ENCODE measurements at regions not wholly inside any gene's neighbourhood (a gene's known extent, or its start where the extent isn't known, plus 50 kb on each side); places are given as distances from the start of the nearest gene placed in this dataset.

DNA sequence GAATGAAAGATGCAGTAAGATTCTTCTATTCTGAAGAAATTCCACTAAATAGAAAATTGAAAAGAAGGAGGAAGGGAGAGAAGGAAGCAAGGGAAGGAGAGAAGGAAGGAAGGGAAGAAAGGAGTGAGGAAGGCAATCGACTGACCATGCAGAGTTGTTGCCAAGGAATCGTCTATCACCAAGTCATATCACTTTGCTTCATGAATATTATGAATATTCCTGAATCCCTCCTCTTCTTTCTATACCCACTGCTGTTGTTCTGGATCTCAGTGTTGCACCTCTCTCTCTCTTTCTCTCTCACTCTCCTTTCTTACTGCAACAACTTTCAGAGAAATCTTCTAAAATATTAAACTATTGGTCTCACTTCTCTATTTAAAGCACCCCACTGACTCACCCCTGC is 222.4 kb downstream of the IPO8 start (continued):
- TF ChIP-seq, protein P1, sequence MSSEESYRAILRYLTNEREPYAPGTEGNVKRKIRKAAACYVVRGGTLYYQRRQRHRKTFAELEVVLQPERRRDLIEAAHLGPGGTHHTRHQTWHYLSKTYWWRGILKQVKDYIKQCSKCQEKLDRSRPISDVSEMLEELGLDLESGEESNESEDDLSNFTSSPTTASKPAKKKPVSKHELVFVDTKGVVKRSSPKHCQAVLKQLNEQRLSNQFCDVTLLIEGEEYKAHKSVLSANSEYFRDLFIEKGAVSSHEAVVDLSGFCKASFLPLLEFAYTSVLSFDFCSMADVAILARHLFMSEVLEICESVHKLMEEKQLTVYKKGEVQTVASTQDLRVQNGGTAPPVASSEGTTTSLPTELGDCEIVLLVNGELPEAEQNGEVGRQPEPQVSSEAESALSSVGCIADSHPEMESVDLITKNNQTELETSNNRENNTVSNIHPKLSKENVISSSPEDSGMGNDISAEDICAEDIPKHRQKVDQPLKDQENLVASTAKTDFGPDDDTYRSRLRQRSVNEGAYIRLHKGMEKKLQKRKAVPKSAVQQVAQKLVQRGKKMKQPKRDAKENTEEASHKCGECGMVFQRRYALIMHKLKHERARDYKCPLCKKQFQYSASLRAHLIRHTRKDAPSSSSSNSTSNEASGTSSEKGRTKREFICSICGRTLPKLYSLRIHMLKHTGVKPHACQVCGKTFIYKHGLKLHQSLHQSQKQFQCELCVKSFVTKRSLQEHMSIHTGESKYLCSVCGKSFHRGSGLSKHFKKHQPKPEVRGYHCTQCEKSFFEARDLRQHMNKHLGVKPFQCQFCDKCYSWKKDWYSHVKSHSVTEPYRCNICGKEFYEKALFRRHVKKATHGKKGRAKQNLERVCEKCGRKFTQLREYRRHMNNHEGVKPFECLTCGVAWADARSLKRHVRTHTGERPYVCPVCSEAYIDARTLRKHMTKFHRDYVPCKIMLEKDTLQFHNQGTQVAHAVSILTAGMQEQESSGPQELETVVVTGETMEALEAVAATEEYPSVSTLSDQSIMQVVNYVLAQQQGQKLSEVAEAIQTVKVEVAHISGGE (tag by site-specific recombination; conservative IDR thresholded peaks at IDR 0.05; ENCODE audit: low read depth), result no peak
- TF ChIP-seq ZNF324 (tag by site-specific recombination; IDR thresholded peaks at IDR 0.05), result no peak
- TF ChIP-seq ZNF155 (tag by site-specific recombination; IDR thresholded peaks at IDR 0.05), result no peak
- TF ChIP-seq, protein P2, sequence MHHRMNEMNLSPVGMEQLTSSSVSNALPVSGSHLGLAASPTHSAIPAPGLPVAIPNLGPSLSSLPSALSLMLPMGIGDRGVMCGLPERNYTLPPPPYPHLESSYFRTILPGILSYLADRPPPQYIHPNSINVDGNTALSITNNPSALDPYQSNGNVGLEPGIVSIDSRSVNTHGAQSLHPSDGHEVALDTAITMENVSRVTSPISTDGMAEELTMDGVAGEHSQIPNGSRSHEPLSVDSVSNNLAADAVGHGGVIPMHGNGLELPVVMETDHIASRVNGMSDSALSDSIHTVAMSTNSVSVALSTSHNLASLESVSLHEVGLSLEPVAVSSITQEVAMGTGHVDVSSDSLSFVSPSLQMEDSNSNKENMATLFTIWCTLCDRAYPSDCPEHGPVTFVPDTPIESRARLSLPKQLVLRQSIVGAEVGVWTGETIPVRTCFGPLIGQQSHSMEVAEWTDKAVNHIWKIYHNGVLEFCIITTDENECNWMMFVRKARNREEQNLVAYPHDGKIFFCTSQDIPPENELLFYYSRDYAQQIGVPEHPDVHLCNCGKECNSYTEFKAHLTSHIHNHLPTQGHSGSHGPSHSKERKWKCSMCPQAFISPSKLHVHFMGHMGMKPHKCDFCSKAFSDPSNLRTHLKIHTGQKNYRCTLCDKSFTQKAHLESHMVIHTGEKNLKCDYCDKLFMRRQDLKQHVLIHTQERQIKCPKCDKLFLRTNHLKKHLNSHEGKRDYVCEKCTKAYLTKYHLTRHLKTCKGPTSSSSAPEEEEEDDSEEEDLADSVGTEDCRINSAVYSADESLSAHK (tag by site-specific recombination; IDR thresholded peaks at IDR 0.05), result no peak
- TF ChIP-seq ZNF677 (tag by site-specific recombination; IDR thresholded peaks at IDR 0.05), result no peak

DNA sequence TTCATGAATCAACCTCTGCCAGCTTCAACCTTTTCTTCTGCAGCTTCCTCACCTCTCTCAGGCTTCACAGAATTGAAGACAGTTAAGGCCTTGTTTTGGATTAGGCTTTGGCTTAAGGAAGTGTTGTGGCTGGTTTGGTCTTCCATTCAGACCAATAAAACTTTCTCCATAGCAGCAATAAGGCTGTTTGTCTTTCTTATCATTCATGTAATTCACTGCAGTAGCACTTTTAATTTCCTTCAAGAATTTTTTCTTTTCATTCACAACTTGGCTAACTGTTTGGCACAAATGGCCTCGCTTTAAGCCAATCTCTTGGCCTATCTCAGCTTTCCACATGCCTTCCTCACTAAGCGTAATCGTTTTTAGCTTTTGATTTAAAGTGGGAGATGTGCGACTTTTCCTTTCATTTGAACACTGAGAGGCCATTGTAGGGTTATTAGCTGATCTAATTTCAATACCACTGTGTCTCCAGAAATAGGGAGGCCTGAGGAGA is 229.5 kb downstream of the IPO8 start:
- ChIA-PET POLR2A (no interaction called here), CTCF (interaction anchor here (0.6 kb wide), 1 partner anchor 341 kb away, joined by 3 read pairs; no protein-coding TSS in a partner anchor)
- H3K27ac ChIP-seq (ENCODE audit: extremely low read depth, low read depth, low read length), result no peak overlapping the region
- no peak overlapping the region for H3K4me3 ChIP-seq (ENCODE audit: low read depth, low read length)
- H3K4me1 ChIP-seq (ENCODE audit: control insufficient read depth, insufficient read depth, low read length), result no peaks in the 10 kb centered on the region
- no peak for TF ChIP-seq ZNF324 (tag by site-specific recombination; IDR thresholded peaks at IDR 0.05)
- no peak for TF ChIP-seq ZNF660 (tag by site-specific recombination; IDR thresholded peaks at IDR 0.05)
- TF ChIP-seq ZNF416 (tag by site-specific recombination; IDR thresholded peaks at IDR 0.05), result no peak
- no peak for TF ChIP-seq ZNF404 (tag by site-specific recombination; IDR thresholded peaks at IDR 0.05)
- TF ChIP-seq ZNF157 (tag by site-specific recombination; IDR thresholded peaks at IDR 0.05), result no peak
- TF ChIP-seq, protein P3, sequence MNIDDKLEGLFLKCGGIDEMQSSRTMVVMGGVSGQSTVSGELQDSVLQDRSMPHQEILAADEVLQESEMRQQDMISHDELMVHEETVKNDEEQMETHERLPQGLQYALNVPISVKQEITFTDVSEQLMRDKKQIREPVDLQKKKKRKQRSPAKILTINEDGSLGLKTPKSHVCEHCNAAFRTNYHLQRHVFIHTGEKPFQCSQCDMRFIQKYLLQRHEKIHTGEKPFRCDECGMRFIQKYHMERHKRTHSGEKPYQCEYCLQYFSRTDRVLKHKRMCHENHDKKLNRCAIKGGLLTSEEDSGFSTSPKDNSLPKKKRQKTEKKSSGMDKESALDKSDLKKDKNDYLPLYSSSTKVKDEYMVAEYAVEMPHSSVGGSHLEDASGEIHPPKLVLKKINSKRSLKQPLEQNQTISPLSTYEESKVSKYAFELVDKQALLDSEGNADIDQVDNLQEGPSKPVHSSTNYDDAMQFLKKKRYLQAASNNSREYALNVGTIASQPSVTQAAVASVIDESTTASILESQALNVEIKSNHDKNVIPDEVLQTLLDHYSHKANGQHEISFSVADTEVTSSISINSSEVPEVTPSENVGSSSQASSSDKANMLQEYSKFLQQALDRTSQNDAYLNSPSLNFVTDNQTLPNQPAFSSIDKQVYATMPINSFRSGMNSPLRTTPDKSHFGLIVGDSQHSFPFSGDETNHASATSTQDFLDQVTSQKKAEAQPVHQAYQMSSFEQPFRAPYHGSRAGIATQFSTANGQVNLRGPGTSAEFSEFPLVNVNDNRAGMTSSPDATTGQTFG (tag by site-specific recombination; IDR thresholded peaks at IDR 0.05; ENCODE audit: borderline replicate concordance), result no peak
- no peak for TF ChIP-seq RBAK (tag by site-specific recombination; IDR thresholded peaks at IDR 0.05)
- TF ChIP-seq, protein P4, sequence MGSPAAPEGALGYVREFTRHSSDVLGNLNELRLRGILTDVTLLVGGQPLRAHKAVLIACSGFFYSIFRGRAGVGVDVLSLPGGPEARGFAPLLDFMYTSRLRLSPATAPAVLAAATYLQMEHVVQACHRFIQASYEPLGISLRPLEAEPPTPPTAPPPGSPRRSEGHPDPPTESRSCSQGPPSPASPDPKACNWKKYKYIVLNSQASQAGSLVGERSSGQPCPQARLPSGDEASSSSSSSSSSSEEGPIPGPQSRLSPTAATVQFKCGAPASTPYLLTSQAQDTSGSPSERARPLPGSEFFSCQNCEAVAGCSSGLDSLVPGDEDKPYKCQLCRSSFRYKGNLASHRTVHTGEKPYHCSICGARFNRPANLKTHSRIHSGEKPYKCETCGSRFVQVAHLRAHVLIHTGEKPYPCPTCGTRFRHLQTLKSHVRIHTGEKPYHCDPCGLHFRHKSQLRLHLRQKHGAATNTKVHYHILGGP (tag by site-specific recombination; IDR thresholded peaks at IDR 0.05), result no peak
- TF ChIP-seq SCRT2 (tag by site-specific recombination; IDR thresholded peaks at IDR 0.05), result no peak
- TF ChIP-seq ZNF76 (tag by site-specific recombination; IDR thresholded peaks at IDR 0.05; ENCODE audit: borderline replicate concordance, low read depth), result no peak
- no peak for TF ChIP-seq WT1 (tag by site-specific recombination; IDR thresholded peaks at IDR 0.05)
- TF ChIP-seq, protein P5, sequence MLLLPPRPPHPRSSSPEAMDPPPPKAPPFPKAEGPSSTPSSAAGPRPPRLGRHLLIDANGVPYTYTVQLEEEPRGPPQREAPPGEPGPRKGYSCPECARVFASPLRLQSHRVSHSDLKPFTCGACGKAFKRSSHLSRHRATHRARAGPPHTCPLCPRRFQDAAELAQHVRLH (tag by site-specific recombination; IDR thresholded peaks at IDR 0.05), result no peak
- no peak for TF ChIP-seq ZNF248 (tag by site-specific recombination; IDR thresholded peaks at IDR 0.05)
- no peak for TF ChIP-seq ZNF394 (tag by site-specific recombination; IDR thresholded peaks at IDR 0.05; ENCODE audit: borderline replicate concordance)
- no peak for TF ChIP-seq ZNF354C (tag by site-specific recombination; IDR thresholded peaks at IDR 0.05; ENCODE audit: borderline replicate concordance, low read depth)
- no peaks in the 10 kb centered on the region for H3K9me3 ChIP-seq (ENCODE audit: control insufficient read depth, insufficient read depth, low read depth, low read length)
- no peaks in the 10 kb centered on the region for H3K36me3 ChIP-seq (ENCODE audit: control insufficient read depth in 2 of 2, insufficient read depth in 1 of 2, low read length in 2 of 2)

Data from HEK293 (cell line).